22Rv1 (cell line): ENCODE measurements at regions not wholly inside any gene's neighbourhood (a gene's known extent, or its start where the extent isn't known, plus 50 kb on each side); places are given as distances from the start of the nearest gene placed in this dataset.
"Not testable (repeated sequence)": the region's sequence is repeated elsewhere in the genome, so short reads cannot be mapped to it uniquely, and the experiment has no call there.

Experiments
- H3K27ac ChIP-seq: fragments of 450-650 bp; 2 replicates; pipeline ENCODE4 v1.5.1; 2017
- ZFX ChIP-seq: fragments of 450-650 bp; IDR thresholded peaks from 2 replicates; pipeline ENCODE4 v1.6.1; 2017; ENCODE audit warnings: antibody characterized with exemption, borderline replicate concordance
- TF ChIP-seq, protein P1 (sequence below): fragments of 450-650 bp; IDR thresholded peaks from 2 replicates; pipeline ENCODE4 v1.5.1; 2017; ENCODE audit warnings: mild to moderate bottlenecking

GRCh38 chr14:55838529-55839052, 258.6 kb downstream of the KTN1 start:
- TF ChIP-seq, protein P1, sequence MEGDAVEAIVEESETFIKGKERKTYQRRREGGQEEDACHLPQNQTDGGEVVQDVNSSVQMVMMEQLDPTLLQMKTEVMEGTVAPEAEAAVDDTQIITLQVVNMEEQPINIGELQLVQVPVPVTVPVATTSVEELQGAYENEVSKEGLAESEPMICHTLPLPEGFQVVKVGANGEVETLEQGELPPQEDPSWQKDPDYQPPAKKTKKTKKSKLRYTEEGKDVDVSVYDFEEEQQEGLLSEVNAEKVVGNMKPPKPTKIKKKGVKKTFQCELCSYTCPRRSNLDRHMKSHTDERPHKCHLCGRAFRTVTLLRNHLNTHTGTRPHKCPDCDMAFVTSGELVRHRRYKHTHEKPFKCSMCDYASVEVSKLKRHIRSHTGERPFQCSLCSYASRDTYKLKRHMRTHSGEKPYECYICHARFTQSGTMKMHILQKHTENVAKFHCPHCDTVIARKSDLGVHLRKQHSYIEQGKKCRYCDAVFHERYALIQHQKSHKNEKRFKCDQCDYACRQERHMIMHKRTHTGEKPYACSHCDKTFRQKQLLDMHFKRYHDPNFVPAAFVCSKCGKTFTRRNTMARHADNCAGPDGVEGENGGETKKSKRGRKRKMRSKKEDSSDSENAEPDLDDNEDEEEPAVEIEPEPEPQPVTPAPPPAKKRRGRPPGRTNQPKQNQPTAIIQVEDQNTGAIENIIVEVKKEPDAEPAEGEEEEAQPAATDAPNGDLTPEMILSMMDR: no peak

GRCh38 chr14:55839301-55839947, 259.4 kb downstream of the KTN1 start:
- not testable (repeated sequence) for H3K27ac ChIP-seq

More at GRCh38 chr14:55838529-55839052, 258.6 kb downstream of the KTN1 start:
- no peak overlapping the region for H3K27ac ChIP-seq

GRCh38 chr14:55840821-55841220, 260.8 kb downstream of the KTN1 start:
- TF ChIP-seq ZFX: no peak
- TF ChIP-seq, protein P1: no peak
- no peak overlapping the region for H3K27ac ChIP-seq

GRCh38 chr14:55841625-55842024, 261.6 kb downstream of the KTN1 start:
- TF ChIP-seq, protein P1: no peak
- no peak for TF ChIP-seq ZFX

DNA sequence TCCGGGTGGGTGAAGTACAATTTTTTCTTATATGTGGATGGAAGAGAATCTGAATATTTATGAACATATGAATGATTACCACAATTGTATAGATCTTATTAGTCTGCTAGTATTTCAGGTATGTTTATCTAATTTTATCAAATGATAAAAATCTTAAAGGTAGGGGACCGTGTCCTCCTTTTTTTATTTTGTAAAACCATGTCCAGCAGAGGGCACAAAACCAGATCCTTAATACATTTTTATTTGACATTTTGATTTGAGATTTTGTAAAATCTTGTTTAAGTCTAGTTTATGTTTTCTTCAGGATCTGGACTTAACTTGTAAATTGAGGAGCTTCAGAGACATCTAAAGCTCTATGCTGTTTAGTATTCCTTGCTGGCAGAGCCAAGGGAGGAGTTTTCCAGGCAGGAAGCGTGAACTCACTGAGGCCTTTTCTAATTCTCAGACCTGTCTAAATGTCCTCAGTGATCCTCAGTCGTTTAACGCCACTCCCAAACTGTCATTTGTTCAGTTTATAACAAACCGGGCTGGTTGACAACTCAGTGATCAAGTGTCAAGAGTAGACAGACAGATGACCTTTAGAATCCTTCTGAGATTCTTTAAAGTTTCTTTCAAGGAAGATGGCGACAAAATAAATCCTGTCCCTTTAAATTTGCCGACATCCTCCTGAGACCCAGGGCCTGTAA, 263.9 kb downstream of the KTN1 start:
- no peak for TF ChIP-seq ZFX
- TF ChIP-seq, protein P1: peak; percentile 34
- no peak overlapping the region for H3K27ac ChIP-seq

More at GRCh38 chr14:55841625-55842024, 261.6 kb downstream of the KTN1 start:
- H3K27ac ChIP-seq: no peak overlapping the region

- TF ChIP-seq, protein P1: no peak
- no peak for TF ChIP-seq ZFX
- H3K27ac ChIP-seq: no peak overlapping the region
Measured at GRCh38 chr14:55845963-55846825, 266.2 kb downstream of the KTN1 start.

- TF ChIP-seq, protein P1: no peak
- TF ChIP-seq ZFX: no peak
- no peak overlapping the region for H3K27ac ChIP-seq
Measured at GRCh38 chr14:55846826-55847446, 266.9 kb downstream of the KTN1 start.
